ENCODE measurements at regions not wholly inside any gene's neighbourhood (a gene's known extent, or its start where the extent isn't known, plus 50 kb on each side); places are given as distances from the start of the nearest gene placed in this dataset.

GRCh38 chr13:75124415-75124814, 357.6 kb downstream of the TBC1D4 start:
- no peak for DNase-seq

- no peak for DNase-seq
Measured at GRCh38 chr13:75123428-75123827, 358.5 kb downstream of the TBC1D4 start.

DNA sequence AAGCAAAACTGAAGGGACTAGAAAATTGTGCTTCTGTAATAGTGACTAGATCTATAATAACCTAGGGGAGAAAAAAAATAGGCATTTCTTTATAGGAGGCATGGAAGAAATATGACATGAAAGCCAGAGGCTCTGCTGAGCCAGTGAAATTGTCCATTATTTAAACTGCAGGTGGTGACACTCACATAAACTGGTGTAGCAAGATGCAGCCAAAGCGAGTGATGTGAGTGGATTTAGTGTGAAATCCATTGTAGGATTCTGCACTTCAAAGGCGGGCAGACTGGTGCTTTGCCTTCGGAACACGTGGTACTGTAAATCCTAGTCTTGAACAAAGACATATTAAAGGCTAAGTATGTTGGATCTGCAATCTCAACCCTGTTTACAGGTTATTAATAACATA, 361.9 kb downstream of the TBC1D4 start:
- no peak for DNase-seq

- no peak for DNase-seq
Measured at GRCh38 chr13:75115171-75115570, 366.8 kb downstream of the TBC1D4 start.

GRCh38 chr13:75103976-75104375, 378.0 kb downstream of the TBC1D4 start:
- DNase-seq: no peak

DNA sequence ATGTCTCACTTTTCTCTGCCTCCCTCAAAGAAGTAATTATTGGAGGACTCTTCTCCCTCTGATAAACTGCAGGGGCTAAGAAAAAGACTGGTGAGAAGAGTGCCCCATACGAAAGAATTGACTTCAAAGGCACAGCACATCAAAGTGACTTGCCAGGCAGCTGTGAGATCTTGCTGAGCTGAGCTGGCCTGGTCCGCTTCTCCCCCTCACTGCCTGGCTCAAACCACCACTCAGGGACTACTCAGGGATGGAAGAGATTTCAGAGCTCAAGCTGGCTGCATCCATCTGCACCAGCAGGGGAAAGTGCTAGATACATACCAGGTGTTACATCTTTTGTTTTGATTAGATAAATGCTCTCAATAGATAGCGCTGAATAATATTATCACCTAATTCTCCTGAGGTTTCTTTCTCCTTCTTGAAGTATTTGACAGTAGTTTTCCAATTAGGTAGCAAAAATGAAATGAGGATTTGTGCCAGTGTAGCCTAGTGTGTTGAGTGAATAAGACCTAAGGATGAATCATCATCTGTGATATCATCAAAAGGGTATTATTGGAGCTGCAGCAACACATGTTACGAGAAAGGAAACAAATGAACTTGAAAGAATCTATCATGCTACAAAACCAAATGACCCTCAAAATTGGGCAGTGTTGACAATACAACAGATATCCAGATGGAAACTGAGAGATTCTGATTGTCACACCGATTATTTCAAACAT, 379.8 kb downstream of the TBC1D4 start:
- DNase-seq: no peak

GRCh38 chr13:75101348-75101747, 380.6 kb downstream of the TBC1D4 start:
- DNase-seq: no peak

DNA sequence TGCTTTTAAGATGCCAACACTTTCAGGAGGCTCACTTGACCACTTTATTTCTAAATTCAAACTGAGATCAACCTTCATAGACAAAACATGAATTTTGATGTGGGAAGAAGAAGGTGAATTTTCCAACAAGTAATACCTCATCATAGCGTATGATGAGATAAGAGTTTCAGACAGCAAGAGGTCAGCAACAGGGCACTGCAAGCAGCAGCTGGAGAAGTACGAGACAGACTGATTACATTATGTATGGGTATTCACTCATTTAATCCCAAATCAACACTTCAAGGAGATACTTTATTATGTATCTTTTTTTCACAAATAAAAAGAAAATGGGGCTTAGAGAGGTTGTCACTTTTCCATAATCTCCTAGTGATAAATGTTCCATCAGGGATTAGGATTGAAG, 389.8 kb downstream of the TBC1D4 start:
- DNase-seq: no peak

- no peak for DNase-seq
Measured at GRCh38 chr13:75091718-75092117, 390.3 kb downstream of the TBC1D4 start.

DNA sequence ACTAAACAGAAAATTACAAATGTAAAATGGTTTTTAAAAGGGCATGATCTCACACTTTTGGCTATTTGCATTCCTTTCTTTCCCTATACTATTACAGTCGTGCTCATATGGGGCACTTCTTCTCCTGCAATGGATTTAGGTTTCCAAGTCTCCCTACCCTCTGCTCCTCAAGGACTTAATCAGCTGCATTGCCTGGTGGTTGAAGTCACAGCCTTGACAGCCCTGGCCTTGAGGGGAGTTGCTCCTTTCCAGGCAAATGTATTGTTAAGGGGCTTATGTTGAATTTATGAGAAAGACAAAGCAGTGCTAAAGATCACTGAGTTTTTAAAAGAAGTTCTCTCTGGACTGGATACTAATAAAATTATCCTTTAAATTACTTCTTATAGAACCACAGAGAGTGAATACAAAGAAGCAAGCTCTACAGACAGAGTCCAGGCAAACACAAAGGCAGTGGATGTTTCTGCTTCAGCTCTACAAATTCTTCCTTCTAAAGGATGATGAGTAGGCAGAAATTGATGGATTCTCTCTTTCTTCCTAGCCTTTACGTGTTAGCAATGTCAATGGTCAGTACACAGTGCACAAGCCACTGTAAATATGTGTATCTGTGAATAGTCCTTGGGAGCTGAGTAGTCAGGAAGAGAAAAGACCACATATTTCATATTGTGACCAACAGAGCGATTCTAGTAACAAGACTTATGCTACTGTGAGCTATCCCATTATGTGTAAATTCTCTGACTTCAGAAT, 390.9 kb downstream of the TBC1D4 start:
- DNase-seq: no peak

- no peak for DNase-seq
Measured at GRCh38 chr13:75088915-75089314, 393.1 kb downstream of the TBC1D4 start.

GRCh38 chr13:75079226-75079625, 402.7 kb downstream of the TBC1D4 start:
- no peak for DNase-seq

DNA sequence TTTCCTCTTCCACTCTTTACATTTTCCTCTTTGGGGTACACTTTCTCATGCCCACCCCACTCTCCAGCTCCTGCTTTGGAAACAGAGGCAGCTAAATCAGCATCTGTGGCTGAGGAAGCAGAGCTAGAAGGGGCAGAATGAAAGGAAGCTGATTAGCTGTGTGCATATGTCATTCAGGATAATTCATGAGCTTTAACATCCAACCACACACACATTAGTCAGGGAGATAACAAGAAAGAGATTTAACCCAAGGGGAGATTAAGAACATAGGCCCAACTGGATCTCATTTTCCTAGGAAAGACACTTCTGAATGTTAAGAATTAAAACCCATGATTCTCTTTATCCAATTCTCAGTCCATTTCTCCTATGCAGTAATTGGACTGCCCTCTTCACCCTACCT, 405.5 kb downstream of the TBC1D4 start:
- DNase-seq: no peak

DNA sequence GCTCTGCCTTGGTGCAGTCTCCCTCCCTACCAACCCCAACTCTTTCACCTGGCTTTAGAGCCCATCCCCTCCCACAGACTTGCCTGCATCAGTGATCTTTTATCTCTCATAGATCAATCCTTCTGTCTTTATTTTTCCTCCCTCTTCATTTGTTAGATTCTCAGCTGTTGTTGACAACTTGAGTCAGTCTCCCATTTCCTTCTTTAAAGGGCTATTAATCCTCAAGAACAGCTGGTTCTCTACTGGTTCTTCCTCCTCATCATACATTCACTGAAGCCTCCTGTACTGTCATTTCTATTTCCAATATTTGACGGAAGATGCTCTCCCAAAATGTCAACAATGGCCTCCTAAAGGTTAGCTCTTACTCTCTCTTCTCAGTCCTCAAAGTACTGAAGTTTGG, 408.2 kb downstream of the TBC1D4 start:
- DNase-seq: no peak

DNA sequence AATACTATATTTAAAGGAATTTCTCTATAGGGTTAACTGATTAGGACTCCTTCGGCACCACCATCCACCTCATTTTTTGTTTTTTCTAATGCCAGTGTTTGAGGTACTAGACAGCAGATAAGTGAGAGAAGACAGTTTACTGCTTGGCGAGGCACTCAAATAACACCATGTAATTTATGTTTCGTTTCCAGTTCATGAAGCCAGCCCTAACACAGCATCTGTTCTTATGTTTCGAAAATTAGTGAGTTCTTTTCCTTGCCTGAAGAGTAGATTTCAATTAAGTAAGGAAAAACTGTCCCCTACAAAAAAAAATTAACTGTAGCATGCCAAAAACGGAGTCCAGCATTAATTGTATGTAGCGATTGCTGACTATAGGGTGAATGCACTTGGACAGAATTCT, 409.1 kb downstream of the TBC1D4 start:
- no peak for DNase-seq

DNA sequence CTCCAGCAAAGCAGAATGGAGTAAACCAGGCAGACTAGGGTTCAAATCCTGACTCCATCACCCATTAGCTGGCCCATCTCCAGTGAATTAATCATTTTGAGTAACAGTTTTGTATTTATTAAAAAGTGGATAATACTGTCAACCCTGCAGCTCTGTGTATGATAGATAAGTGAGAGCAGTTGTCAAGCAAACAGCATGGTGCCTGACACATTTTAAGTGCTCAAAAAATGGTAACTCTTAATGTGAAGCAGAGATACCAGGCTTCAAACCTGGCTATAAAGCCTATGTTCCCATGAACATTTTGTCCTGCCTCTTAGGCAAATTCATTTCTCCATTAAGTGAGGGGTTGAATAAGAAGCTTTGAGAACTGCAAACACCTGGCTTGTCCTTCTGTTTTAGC, 409.6 kb downstream of the TBC1D4 start:
- DNase-seq: no peak

GRCh38 chr13:75071796-75072195, 410.2 kb downstream of the TBC1D4 start:
- DNase-seq: no peak

GRCh38 chr13:75071395-75071794, 410.6 kb downstream of the TBC1D4 start:
- no peak for DNase-seq

GRCh38 chr13:75061909-75062308, 420.1 kb downstream of the TBC1D4 start:
- no peak for DNase-seq

DNA sequence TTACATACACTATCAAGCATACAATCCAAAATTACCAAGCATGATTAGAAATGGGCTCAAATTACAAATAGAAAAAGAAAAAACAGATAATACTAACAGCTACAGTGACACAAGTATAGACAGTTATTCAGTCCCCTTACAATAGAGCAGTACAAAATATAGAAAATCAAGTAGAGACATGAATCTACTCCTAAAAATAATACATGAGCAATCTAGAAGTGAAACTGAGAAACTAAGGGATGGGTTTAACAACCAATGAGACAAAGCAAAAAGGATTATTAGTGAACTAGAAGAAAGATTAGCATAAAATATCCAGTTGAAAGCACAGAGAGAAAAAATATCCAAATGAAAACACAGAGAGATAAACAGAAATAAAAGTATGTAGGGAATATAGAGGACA, 426.7 kb downstream of the TBC1D4 start:
- DNase-seq: no peak

- no peak for DNase-seq
Measured at GRCh38 chr13:75052616-75053015, 429.4 kb downstream of the TBC1D4 start.

DNA sequence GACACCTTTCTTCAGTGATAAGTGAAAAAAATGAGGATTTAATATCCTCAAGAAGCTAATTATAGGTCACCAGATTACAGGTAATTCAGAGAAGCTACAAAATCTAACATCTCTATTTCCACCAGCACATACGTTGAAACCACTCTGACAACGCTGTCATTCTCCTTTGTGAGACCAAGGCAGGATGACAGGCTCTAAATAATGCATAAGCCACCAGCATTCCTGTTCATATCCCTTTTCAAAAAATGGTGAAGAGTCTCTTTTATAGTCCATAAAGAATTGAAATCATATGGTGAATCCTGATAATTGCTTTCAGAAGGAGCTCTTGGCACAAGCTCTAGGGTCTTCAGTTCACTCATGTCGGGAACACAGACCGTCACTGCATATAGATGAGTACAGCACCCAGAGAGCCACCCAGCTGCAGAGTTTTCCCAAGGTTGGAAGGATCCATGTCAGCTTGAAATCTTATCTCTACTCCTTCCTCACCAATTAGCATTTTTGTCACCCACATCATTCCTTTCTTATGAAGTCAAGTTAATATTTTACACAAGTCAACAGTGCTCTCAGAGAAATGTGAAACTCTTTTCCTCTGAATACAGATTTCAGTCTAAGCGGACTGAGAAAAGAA, 431.4 kb downstream of the TBC1D4 start:
- DNase-seq: no peak

GRCh38 chr13:75049735-75050335, 432.1 kb downstream of the TBC1D4 start:
- DNase-seq: no peak

DNA sequence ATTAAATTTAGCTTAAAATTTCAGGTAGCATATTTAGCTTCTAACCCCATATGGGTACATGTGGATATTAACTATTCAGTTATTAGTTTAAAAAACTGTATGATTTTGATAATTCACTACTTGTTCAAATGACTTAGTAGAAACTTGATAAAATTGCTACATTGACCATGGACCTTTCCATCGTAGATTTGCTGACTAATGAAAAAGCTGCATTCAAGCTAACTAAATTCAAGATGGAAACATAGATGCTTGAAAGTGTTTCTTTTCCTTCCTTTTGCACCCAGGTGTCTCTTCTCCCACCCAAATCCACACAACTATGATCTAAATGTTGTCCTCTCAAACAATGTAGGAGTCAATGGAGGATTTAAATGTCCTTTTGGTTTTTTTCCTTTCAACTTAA, 439.2 kb downstream of the TBC1D4 start:
- no peak for DNase-seq

Data from activated CD4-positive, alpha-beta T cell treated with anti-CD3 and anti-CD28 coated beads for 1 hour (primary cell).